ENCODE measurements at regions not wholly inside any gene's neighbourhood (a gene's known extent, or its start where the extent isn't known, plus 50 kb on each side); places are given as distances from the start of the nearest gene placed in this dataset.

DNA sequence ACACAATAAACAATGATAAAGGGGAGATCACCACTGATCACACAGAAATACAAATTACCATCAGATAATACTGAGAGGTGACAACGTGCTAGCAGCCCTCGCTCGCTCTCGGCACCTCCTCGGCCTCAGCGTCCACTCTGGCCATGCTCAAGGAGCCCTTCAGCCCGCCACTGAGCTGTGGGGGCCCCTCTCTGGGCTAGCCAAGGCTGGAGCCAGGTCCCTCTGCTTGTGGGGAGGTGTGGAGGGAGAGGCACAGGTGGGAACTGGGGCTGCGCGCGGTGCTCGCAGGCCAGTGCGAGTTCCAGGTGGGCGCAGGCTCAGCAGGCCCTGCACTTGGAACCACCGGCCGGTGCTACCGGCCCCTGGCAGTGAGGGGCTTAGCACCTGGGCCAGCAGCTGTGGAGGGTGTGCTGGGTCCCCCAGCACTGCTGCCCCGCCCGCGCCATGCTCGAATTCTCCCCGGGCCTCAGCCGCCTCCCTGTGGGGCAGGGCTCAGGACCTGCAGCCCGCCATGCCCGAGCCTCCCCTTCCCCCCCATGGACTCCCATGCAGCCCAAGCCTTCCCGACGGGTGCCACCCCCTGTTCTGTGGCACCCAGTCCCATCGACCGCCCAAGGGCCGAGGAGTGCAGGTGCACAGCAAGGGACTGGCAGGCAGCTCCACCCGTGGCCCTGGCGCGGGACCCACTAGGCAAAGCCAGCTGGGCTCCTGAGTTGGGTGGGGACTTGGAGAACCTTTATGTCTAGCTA is 340.0 kb upstream of the GULP1 start:
- H3K27ac ChIP-seq (ENCODE audit: low read length), result no peak overlapping the region
- H3K36me3 ChIP-seq (ENCODE audit: control insufficient read depth, insufficient read depth, low read length), result no peaks in the 10 kb centered on the region
- H3K27me3 ChIP-seq (ENCODE audit: control insufficient read depth, insufficient read depth, low read length), result no peaks in the 10 kb centered on the region
- no peak overlapping the region for H3K4me3 ChIP-seq (ENCODE audit: low read length)
- peaks cover 9% of the 10 kb centered on the region for H3K9me3 ChIP-seq (ENCODE audit: control insufficient read depth, low read depth, low read length)
- no CpG with 5 or more reads among the region's 32 CpGs for WGBS (ENCODE audit: insufficient coverage, low lambda C conversion rate)
- no peaks in the 10 kb centered on the region for H3K4me1 ChIP-seq (ENCODE audit: control insufficient read depth, insufficient read depth, low read length)
- DNase-seq, result no peak

DNA sequence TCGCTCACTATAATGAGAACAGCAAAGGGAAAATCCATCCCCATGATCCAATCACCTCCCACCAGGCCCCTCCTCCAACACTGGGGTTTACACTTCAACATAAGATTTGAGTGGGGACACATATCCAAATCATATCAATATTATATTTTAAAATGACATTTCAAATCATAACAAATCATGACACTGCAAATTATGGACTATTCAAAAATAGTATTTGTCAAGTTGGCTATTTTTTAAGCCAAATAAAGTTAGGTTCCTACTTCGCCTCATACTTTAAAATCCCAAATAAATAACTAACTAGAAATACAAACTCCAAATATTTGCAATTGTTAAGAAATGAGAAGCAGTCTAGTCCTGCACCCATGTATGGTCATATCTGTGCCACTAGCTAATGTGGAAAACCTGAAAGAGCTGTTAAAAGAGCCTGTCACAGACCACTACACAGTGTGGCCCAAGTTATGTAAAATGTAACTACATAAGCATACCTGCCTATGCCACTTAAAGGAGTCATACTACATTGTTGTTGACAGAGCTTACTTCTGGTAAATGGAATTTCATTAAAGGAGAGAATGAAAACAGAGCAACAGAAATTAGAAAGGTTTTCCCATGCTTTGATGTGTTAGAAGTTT is 334.7 kb upstream of the GULP1 start:
- H3K9me3 ChIP-seq (ENCODE audit: control insufficient read depth, low read depth, low read length), result peaks cover under 1% of the 10 kb centered on the region
- no peak for DNase-seq
- WGBS (ENCODE audit: insufficient coverage, low lambda C conversion rate), result 86% methylated on average over 1 of the region's 2 CpGs

DNA sequence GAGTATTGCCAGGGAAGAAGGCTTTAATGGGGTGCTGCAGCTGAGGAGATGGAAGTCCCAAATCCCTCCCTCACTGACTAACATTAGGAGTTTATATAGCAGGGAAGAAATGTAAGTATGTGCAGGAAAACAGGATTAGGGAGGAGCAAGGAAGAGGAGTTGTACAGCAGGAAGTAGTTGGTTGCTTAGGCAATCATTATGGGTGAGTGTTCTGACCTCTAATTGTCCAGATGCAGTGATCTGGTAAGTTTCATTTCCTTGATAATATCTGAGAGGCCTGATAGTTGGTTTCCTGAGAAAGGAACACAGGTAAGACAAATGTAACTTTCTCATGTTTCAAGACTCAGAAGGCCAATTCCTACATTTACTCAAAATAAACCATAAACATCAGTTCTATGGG is 331.9 kb upstream of the GULP1 start:
- Histone ChIP-seq H3K27me3 (ENCODE audit: control insufficient read depth, insufficient read depth, low read length) (no peaks in the 10 kb centered on the region), H3K9me3 (ENCODE audit: control insufficient read depth, low read depth, low read length) (no peaks in the 10 kb centered on the region), H3K27ac (ENCODE audit: low read length) (no peak overlapping the region), H3K4me3 (ENCODE audit: low read length) (no peak overlapping the region), H3K4me1 (ENCODE audit: control insufficient read depth, insufficient read depth, low read length) (no peaks in the 10 kb centered on the region), H3K36me3 (ENCODE audit: control insufficient read depth, insufficient read depth, low read length) (no peaks in the 10 kb centered on the region)
- no peak for DNase-seq

More for the DNA sequence above, 334.7 kb upstream of the GULP1 start:
- no peak overlapping the region for H3K4me3 ChIP-seq (ENCODE audit: low read length)
- no peaks in the 10 kb centered on the region for H3K36me3 ChIP-seq (ENCODE audit: control insufficient read depth, insufficient read depth, low read length)
- no peak overlapping the region for H3K27ac ChIP-seq (ENCODE audit: low read length)
- no peaks in the 10 kb centered on the region for H3K27me3 ChIP-seq (ENCODE audit: control insufficient read depth, insufficient read depth, low read length)
- H3K4me1 ChIP-seq (ENCODE audit: control insufficient read depth, insufficient read depth, low read length), result no peaks in the 10 kb centered on the region

DNA sequence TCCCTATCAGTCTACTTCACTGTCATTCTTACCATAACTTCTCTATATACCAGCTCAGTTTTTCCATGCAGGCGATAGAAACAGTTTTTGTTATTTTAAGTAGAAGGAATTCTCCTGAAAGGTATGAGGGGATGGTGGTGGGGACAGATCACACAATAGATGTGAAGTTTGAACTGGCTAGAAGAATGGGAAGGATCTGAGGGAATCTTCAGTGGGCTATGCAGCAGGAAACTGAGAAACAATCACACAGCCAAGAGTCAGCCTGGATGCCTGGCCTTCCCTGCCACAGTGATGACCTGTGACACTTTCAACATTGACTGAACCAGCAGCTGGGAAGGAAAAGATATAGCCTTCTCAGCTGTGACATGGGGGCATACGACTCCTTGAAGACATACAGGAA is 329.1 kb upstream of the GULP1 start:
- Histone ChIP-seq H3K36me3 (ENCODE audit: control insufficient read depth, insufficient read depth, low read length) (no peaks in the 10 kb centered on the region), H3K27me3 (ENCODE audit: control insufficient read depth, insufficient read depth, low read length) (no peaks in the 10 kb centered on the region), H3K4me1 (ENCODE audit: control insufficient read depth, insufficient read depth, low read length) (no peaks in the 10 kb centered on the region), H3K27ac (ENCODE audit: low read length) (no peak overlapping the region), H3K9me3 (ENCODE audit: control insufficient read depth, low read depth, low read length) (no peaks in the 10 kb centered on the region), H3K4me3 (ENCODE audit: low read length) (no peak overlapping the region)
- WGBS (ENCODE audit: insufficient coverage, low lambda C conversion rate), result no CpG with 5 or more reads among the region's 2 CpGs
- DNase-seq, result no peak

DNA sequence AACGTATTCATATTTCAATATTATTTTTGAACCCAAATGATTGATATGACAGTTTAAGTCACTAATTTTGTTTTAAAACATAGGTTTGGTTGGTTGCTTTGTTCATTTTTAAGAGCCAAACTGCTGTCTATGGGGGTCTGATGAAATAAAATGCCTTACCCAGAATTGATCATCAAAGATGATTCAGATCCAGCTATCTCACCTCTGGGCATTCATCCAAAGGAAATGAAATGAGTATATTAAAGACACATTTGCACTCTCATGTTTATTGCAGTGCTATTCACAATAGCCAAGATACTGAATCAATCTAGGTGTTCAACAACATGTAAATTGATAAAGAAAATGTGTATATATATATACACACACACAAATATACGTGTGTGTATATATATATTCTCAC is 326.9 kb upstream of the GULP1 start:
- no peak overlapping the region for H3K27ac ChIP-seq (ENCODE audit: low read length)
- H3K4me1 ChIP-seq (ENCODE audit: control insufficient read depth, insufficient read depth, low read length), result no peaks in the 10 kb centered on the region
- DNase-seq, result no peak
- no peaks in the 10 kb centered on the region for H3K9me3 ChIP-seq (ENCODE audit: control insufficient read depth, low read depth, low read length)
- WGBS (ENCODE audit: insufficient coverage, low lambda C conversion rate), result no CpG with 5 or more reads among the region's 2 CpGs
- no peaks in the 10 kb centered on the region for H3K27me3 ChIP-seq (ENCODE audit: control insufficient read depth, insufficient read depth, low read length)
- H3K4me3 ChIP-seq (ENCODE audit: low read length), result no peak overlapping the region
- H3K36me3 ChIP-seq (ENCODE audit: control insufficient read depth, insufficient read depth, low read length), result no peaks in the 10 kb centered on the region

DNA sequence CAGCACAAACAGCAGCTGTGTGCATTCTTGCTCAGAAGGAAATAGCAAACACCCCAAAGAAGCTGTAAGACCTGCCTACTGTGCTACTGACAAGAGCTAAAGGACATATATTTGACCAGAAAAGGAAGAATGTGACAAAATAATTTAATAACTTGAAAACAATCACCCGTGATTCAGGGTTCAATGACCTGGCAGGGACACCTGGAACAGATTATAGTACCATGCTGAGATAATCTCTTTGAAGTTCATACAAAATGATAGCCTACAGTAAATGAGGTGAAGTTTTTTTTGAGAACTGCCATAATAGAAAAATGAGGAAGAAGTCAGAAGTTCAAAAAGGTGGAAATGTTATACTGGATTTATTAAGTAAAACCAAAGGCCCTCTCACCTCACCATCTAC is 324.8 kb upstream of the GULP1 start:
- Histone ChIP-seq H3K27me3 (ENCODE audit: control insufficient read depth, insufficient read depth, low read length) (no peaks in the 10 kb centered on the region), H3K4me1 (ENCODE audit: control insufficient read depth, insufficient read depth, low read length) (no peaks in the 10 kb centered on the region), H3K9me3 (ENCODE audit: control insufficient read depth, low read depth, low read length) (no peaks in the 10 kb centered on the region), H3K36me3 (ENCODE audit: control insufficient read depth, insufficient read depth, low read length) (no peaks in the 10 kb centered on the region), H3K4me3 (ENCODE audit: low read length) (no peak overlapping the region), H3K27ac (ENCODE audit: low read length) (no peak overlapping the region)
- WGBS (ENCODE audit: insufficient coverage, low lambda C conversion rate), result 14% methylated on average over 1 of the region's 1 CpG
- no peak for DNase-seq

DNA sequence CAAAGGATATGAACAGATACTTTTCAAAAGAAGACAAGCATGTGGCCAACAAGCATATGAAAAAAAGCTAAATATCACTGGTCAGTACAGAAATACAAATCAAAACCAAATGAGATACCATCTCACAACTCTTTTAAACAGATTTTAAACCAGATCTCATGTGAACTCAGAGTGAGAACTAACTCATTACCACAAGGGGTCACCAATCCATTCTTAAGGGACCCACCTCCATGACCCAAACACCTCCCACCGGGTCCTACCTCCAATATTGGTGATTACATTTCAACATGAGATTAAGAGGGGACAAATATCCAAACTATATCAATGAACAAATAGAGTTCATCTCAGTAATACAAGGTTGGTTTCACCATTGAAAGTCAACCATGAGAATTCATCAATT is 319.8 kb upstream of the GULP1 start:
- WGBS (ENCODE audit: insufficient coverage, low lambda C conversion rate), result no CpG with 5 or more reads among the region's 1 CpG
- no peak overlapping the region for H3K27ac ChIP-seq (ENCODE audit: low read length)

DNA sequence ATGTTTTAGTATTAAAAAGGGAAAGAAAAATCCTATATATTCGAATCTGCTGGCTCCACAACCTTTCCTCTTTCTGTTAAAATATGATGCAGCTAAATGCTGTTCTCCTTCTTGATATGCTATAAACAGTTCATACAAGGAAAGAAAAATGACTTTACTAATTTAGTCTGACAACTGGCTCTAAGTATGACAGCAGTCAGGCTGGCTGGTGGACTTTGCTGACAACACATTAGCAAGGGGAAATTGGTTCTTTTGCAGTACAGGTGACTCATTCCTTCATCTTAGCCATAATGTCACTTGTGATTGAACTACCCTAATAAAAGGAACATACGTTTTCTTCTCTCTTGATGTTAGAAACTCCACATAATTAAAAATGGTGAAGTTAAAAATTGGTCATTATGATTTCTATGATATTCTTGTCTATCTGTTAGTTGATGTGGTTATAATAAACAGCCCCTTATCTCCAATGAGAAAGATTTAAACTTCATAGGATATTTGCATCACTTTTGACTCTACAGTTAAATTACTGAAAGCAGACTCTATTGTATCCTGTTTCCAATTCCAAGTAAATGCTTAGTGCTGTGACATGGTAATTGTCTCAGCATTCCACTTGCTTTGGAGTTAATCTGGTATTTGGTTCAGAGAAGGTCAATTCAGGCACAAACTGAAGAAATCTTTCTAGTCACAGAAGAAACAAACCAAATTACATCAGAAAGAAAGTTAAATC is 315.3 kb upstream of the GULP1 start:
- Histone ChIP-seq H3K4me1 (ENCODE audit: control insufficient read depth, insufficient read depth, low read length) (no peaks in the 10 kb centered on the region), H3K9me3 (ENCODE audit: control insufficient read depth, low read depth, low read length) (no peaks in the 10 kb centered on the region), H3K27ac (ENCODE audit: low read length) (no peak overlapping the region), H3K27me3 (ENCODE audit: control insufficient read depth, insufficient read depth, low read length) (no peaks in the 10 kb centered on the region), H3K4me3 (ENCODE audit: low read length) (no peak overlapping the region), H3K36me3 (ENCODE audit: control insufficient read depth, insufficient read depth, low read length) (no peaks in the 10 kb centered on the region)
- WGBS (ENCODE audit: insufficient coverage, low lambda C conversion rate), result 100% methylated on average over 1 of the region's 2 CpGs
- no peak for DNase-seq

More for the DNA sequence above, 319.8 kb upstream of the GULP1 start:
- Histone ChIP-seq H3K4me1 (ENCODE audit: control insufficient read depth, insufficient read depth, low read length) (no peaks in the 10 kb centered on the region), H3K9me3 (ENCODE audit: control insufficient read depth, low read depth, low read length) (no peaks in the 10 kb centered on the region), H3K36me3 (ENCODE audit: control insufficient read depth, insufficient read depth, low read length) (no peaks in the 10 kb centered on the region), H3K27me3 (ENCODE audit: control insufficient read depth, insufficient read depth, low read length) (no peaks in the 10 kb centered on the region), H3K4me3 (ENCODE audit: low read length) (no peak overlapping the region)
- DNase-seq, result no peak

DNA sequence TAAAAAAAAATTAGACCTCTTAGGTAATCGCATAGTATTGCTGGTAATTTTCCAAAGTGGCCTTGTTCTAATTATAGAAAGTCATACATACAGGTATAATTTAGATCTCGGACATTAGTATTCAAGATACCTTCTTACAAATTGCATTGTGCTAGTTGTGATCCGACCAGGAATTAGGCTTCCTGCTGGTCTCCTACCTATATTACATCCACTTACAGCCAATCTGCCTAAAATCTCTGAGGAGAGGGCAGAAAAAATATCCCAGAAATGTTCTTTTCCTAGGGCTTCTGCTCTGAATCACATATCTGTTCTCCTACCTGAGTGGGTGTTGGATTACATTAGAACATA is 314.7 kb upstream of the GULP1 start:
- Histone ChIP-seq H3K9me3 (ENCODE audit: control insufficient read depth, low read depth, low read length) (no peaks in the 10 kb centered on the region), H3K36me3 (ENCODE audit: control insufficient read depth, insufficient read depth, low read length) (no peaks in the 10 kb centered on the region), H3K4me3 (ENCODE audit: low read length) (no peak overlapping the region), H3K27ac (ENCODE audit: low read length) (no peak overlapping the region), H3K27me3 (ENCODE audit: control insufficient read depth, insufficient read depth, low read length) (no peaks in the 10 kb centered on the region), H3K4me1 (ENCODE audit: control insufficient read depth, insufficient read depth, low read length) (no peaks in the 10 kb centered on the region)
- DNase-seq, result no peak
- no CpG with 5 or more reads among the region's 3 CpGs for WGBS (ENCODE audit: insufficient coverage, low lambda C conversion rate)

DNA sequence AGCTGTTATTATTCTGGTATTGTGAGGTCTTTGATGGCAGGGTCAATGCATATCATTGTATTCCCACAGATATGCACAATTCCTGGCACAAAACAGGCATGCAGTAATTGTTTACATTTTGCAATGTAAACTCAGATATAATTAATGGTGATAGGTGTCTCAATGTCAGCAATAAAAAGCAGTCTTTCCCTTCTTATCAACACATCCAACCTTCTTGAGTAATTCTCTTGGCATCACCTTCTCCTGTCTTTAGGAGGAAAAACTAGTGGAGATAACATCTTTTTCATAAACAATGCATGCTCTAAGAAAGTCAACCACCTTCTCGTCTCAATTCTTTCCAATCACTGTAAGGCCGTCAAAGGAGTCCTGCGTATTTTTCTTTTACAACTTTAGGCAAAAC is 313.3 kb upstream of the GULP1 start:
- H3K4me1 ChIP-seq (ENCODE audit: control insufficient read depth, insufficient read depth, low read length), result no peaks in the 10 kb centered on the region
- H3K36me3 ChIP-seq (ENCODE audit: control insufficient read depth, insufficient read depth, low read length), result no peaks in the 10 kb centered on the region
- no peaks in the 10 kb centered on the region for H3K9me3 ChIP-seq (ENCODE audit: control insufficient read depth, low read depth, low read length)
- H3K27ac ChIP-seq (ENCODE audit: low read length), result no peak overlapping the region
- no peak for DNase-seq
- H3K4me3 ChIP-seq (ENCODE audit: low read length), result no peak overlapping the region
- 100% methylated on average over 1 of the region's 3 CpGs for WGBS (ENCODE audit: insufficient coverage, low lambda C conversion rate)
- H3K27me3 ChIP-seq (ENCODE audit: control insufficient read depth, insufficient read depth, low read length), result no peaks in the 10 kb centered on the region
